Omental fat pad (tissue), 3 donors: ENCODE measurements at regions not wholly inside any gene's neighbourhood (a gene's known extent, or its start where the extent isn't known, plus 50 kb on each side); places are given as distances from the start of the nearest gene placed in this dataset. TPM values are rescaled to one million over a fixed set of nuclear protein-coding genes. Genes with fewer than 3 reads are reported as not detected.
"Not testable (repeated sequence)": the region's sequence is repeated elsewhere in the genome, so short reads cannot be mapped to it uniquely, and the experiment has no call there.

ENCODE experiments used
- ATAC-seq: fragments of 150-250 bp; one replicate; pipeline ENCODE4 v1.9.1; 2016; ENCODE audit warnings: mild to moderate bottlenecking, moderate library complexity; ENCODE audit not compliant: low FRiP score
- DNase-seq: peaks from one replicate; pipeline ENCODE4 v3.0.0-alpha.2; 2019; ENCODE audit warnings: low spot score
- small RNA-seq: library from RNA; depleted of rRNA; stranded (forward); fragments of <200 nt; gene quantifications from one replicate; pipeline ENCODE3, GENCODE V24; 2016
- TF ChIP-seq, protein P1 (sequence below), 3 donors: fragments of 450-650 bp; IDR thresholded peaks; one replicate each; pipeline ENCODE4 v1.5.1; 2016 to 2017; ENCODE audit warnings: antibody characterized with exemption in 3 of 3, mild to moderate bottlenecking in 3 of 3, moderate library complexity in 2 of 3

GRCh38 chr4:101417046-101417445 lies 69.7 kb upstream of the PPP3CA start:
- TF ChIP-seq, protein P1, sequence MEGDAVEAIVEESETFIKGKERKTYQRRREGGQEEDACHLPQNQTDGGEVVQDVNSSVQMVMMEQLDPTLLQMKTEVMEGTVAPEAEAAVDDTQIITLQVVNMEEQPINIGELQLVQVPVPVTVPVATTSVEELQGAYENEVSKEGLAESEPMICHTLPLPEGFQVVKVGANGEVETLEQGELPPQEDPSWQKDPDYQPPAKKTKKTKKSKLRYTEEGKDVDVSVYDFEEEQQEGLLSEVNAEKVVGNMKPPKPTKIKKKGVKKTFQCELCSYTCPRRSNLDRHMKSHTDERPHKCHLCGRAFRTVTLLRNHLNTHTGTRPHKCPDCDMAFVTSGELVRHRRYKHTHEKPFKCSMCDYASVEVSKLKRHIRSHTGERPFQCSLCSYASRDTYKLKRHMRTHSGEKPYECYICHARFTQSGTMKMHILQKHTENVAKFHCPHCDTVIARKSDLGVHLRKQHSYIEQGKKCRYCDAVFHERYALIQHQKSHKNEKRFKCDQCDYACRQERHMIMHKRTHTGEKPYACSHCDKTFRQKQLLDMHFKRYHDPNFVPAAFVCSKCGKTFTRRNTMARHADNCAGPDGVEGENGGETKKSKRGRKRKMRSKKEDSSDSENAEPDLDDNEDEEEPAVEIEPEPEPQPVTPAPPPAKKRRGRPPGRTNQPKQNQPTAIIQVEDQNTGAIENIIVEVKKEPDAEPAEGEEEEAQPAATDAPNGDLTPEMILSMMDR (IDR thresholded peaks at IDR 0.05), result no peak
- no peak for ATAC-seq

GRCh38 chr4:101415962-101416361 lies 68.6 kb upstream of the PPP3CA start:
- DNase-seq, result no peak
- TF ChIP-seq, protein P1 (IDR thresholded peaks at IDR 0.05), result no peak
- ATAC-seq, result no peak

More at GRCh38 chr4:101417046-101417445, 69.7 kb upstream of the PPP3CA start:
- no peak for DNase-seq

DNA sequence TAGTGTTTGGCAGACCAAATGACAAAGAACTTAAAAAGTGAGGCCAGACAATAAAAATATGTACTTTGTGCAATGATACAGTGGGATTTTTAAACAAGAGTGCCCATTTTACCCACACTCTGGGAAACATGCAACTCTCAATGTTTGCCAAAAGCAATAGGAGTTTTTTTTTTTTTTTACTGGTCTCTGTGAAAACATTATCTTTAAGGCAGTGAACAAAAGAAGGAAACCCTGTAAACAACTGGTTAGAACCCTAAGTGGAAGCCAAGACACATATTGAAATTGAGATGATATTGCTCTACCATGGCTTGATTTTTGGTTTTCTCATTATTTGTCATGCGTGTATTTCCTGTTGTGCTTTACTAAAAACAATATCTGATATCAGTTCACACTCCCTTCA lies 67.2 kb upstream of the PPP3CA start:
- no peak for ATAC-seq
- TF ChIP-seq, protein P1 (IDR thresholded peaks at IDR 0.05), result no peak
- DNase-seq, result no peak

GRCh38 chr4:101411926-101412325 lies 64.6 kb upstream of the PPP3CA start:
- DNase-seq (no peak), ATAC-seq (no peak)
- TF ChIP-seq, protein P1 (IDR thresholded peaks at IDR 0.05), result no peak

DNA sequence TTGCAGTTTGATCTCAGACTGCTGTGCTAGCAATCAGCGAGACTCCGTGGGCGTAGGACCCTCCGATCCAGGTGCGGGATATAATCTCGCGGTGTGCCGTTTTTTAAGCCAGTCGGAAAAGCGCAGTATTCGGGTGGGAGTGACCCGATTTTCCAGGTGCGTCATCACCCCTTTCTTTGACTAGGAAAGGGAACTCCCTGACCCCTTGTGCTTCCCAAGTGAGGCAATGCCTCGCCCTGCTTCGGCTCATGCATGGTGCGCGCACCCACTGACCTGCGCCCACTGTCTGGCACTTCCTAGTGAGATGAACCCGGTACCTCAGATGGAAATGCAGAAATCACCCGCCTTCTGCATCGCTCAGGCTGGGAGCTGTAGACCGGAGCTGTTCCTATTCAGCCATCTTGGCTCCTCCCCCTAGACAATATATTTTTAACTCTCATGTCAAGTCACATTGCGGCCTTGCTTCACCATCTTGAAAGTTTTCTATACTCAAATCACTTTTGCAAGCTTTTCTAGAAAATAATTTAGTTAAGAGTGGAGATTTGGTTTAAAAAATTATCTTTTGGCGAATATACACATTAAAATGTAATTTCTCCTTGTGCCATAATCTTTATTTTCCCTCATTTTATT lies 64.1 kb upstream of the PPP3CA start:
- DNase-seq, ATAC-seq: not testable (repeated sequence)

DNA sequence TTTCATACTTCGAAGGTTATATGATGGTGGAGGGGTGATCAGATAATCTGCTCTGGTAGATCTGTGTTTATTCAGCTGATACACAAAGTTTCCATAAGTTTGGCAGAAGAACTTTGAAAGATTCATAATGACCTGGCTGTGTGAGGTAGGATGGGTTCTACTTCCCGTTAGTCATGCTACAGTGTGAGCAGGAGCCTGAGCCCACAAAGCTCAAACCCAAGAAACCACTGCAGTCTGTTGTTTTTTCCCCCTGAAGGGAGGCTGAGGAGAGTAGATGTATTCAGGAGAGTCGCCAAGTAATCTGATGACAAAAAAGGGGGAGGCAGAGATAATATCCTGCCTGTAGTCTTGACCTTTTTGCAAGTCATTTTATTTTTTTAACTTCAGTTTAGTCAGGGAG lies 52.8 kb upstream of the PPP3CA start:
- TF ChIP-seq, protein P1 (IDR thresholded peaks at IDR 0.05), result no peak

DNA sequence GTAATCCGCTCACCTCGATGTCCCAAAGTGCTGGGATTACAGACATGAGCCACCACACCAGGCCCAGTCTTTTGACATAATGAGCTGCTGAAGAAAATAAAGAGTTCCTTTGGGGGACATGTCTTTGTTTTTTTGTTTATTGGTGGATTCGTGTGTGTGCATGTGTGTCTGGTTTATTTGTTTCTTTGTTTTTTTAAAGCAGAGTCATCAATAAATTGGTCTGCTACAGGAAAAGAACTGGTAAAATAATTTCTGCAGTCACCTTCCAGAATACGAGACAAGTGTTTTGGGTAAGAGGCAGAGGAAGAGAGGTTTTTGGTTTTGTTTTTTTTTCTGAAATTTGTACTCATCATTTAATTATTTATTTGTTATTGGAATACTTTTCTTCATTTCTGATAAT lies 51.5 kb upstream of the PPP3CA start:
- TF ChIP-seq, protein P1 (IDR thresholded peaks at IDR 0.05), result no peak
- ATAC-seq, result no peak
- no peak for DNase-seq

More for the DNA sequence above, 52.8 kb upstream of the PPP3CA start:
- DNase-seq (no peak), ATAC-seq (no peak)

Small RNAs in the stretch of these regions (small RNA-seq; reads per million reads assigned to genes)
- not detected for gene RNU6-462P
